B cell (primary cell): ENCODE measurements at regions not wholly inside any gene's neighbourhood (a gene's known extent, or its start where the extent isn't known, plus 50 kb on each side); places are given as distances from the start of the nearest gene placed in this dataset.

Experiments used
- ATAC-seq: fragments of 200-7000 bp; cut with Tn5 transposase; one replicate; pipeline ENCODE4 v1.10.0; 2021; ENCODE audit warnings: low read depth, mild to moderate bottlenecking, moderate number of reproducible peaks, moderate library complexity
- CTCF ChIA-PET: fragments of 350-600 bp; sonication (Branson Sonifier 250); formaldehyde crosslinking; loops from one replicate; lab custom pipeline; 2021; ENCODE audit warnings: antibody characterized with exemption, inconsistent platforms; lab: Charles Lee
- POLR2A ChIA-PET: fragments of 350-600 bp; sonication (Branson Sonifier 250); formaldehyde crosslinking; loops from one replicate; lab custom pipeline; 2021; ENCODE audit warnings: antibody characterized with exemption; lab: Charles Lee
- DNase-seq: peaks from one replicate; pipeline ENCODE4 v3.0.0; 2013
- H2AFZ ChIP-seq: 2 replicates; pipeline ENCODE4 v1.6.1; 2012; ENCODE audit warnings: mild to moderate bottlenecking, low read depth, low read length; ENCODE audit not compliant: insufficient read depth, poor library complexity, severe bottlenecking
- H3K27ac ChIP-seq, 2 donors: 1 replicate in 1 of 2; 2 replicates in 1 of 2; pipeline ENCODE4 v1.5.1; 2012 to 2013; ENCODE audit warnings: low read length in 2 of 2, mild to moderate bottlenecking in 2 of 2, moderate library complexity in 1 of 2
- H3K27me3 ChIP-seq, 4 experiments: fragments of 200-600 bp in 1 of 4; sonication (generic) in 1 of 4; replicated peaks in 1 of 4; 1 replicate in 2 of 4; 2 replicates in 2 of 4; pipeline versions ENCODE4 v1.6.1 to v1.7.0; 2013 to 2016; ENCODE audit warnings: low read length in 3 of 4, mild to moderate bottlenecking in 2 of 4, mixed read lengths in 1 of 4, moderate library complexity in 1 of 4; ENCODE audit not compliant: insufficient read depth in 4 of 4, control insufficient read depth in 3 of 4; ENCODE audit errors: control extremely low read depth in 1 of 4
- H3K36me3 ChIP-seq, 2 experiments: replicated peaks in 1 of 2; 1 replicate in 1 of 2; 2 replicates in 1 of 2; pipeline versions ENCODE4 v1.6.1 to v1.7.1; 2013; ENCODE audit warnings: low read length in 1 of 2; ENCODE audit not compliant: insufficient read depth in 2 of 2, control insufficient read depth in 1 of 2; ENCODE audit errors: control extremely low read depth in 1 of 2, extremely low read depth in 1 of 2
- H3K4me1 ChIP-seq, 2 donors: fragments of 200-600 bp in 1 of 2; sonication (generic) in 1 of 2; 1 replicate in 1 of 2; 2 replicates in 1 of 2; pipeline versions ENCODE4 v1.5.1 to v1.6.1; 2013 to 2017; ENCODE audit warnings: low read length in 2 of 2; ENCODE audit not compliant: control insufficient read depth in 2 of 2, insufficient read depth in 2 of 2
- H3K4me2 ChIP-seq: replicated peaks from 2 replicates; pipeline ENCODE3; 2012; ENCODE audit warnings: mild to moderate bottlenecking, low read depth, low read length; ENCODE audit not compliant: poor library complexity, severe bottlenecking
- H3K4me3 ChIP-seq, 5 experiments: fragments of 200-600 bp in 1 of 5; sonication (generic) in 1 of 5; 1 replicate in 3 of 5; 2 replicates in 2 of 5; pipeline versions ENCODE4 v1.5.1 to v1.7.0; 2011 to 2016; ENCODE audit warnings: low read length in 4 of 5, mild to moderate bottlenecking in 4 of 5, low read depth in 2 of 5, control low read depth in 1 of 5, moderate library complexity in 1 of 5; ENCODE audit not compliant: insufficient read depth in 1 of 5; ENCODE audit errors: control extremely low read depth in 1 of 5, extremely low read depth in 1 of 5
- H3K79me2 ChIP-seq: fragments of 200-600 bp; sonication (generic); one replicate; pipeline ENCODE4 v1.6.0; 2016; ENCODE audit warnings: low read length; ENCODE audit not compliant: control insufficient read depth, insufficient read depth
- H3K9ac ChIP-seq: fragments of 200-600 bp; sonication (generic); 2 replicates; pipeline ENCODE4 v1.6.1; 2017; ENCODE audit warnings: mild to moderate bottlenecking, low read length, moderate library complexity
- H3K9me3 ChIP-seq, 3 donors: one replicate each; pipeline versions ENCODE4 v1.6.1 to v1.7.1; 2013; ENCODE audit warnings: low read length in 2 of 3; ENCODE audit not compliant: control insufficient read depth in 2 of 3, insufficient read depth in 1 of 3; ENCODE audit errors: control extremely low read depth in 1 of 3
- H4K20me1 ChIP-seq: 2 replicates; pipeline ENCODE4 v1.6.0; 2012; ENCODE audit warnings: mild to moderate bottlenecking, low read length; ENCODE audit not compliant: insufficient read depth, control insufficient read depth, poor library complexity, severe bottlenecking
- H3K27ac Mint-ChIP-seq: one replicate; pipeline ENCODE4 v1.8.0; 2021; ENCODE audit warnings: mixed read lengths
- H3K27me3 Mint-ChIP-seq: one replicate; pipeline ENCODE4 v1.8.0; 2021; ENCODE audit warnings: mixed read lengths
- H3K4me1 Mint-ChIP-seq: one replicate; pipeline ENCODE4 v1.8.0; 2021; ENCODE audit warnings: mixed read lengths
- H3K4me3 Mint-ChIP-seq: one replicate; pipeline ENCODE4 v1.8.0; 2021; ENCODE audit warnings: mixed read lengths
- H3K9me3 Mint-ChIP-seq: one replicate; pipeline ENCODE4 v1.8.0; 2022; ENCODE audit warnings: mixed read lengths; ENCODE audit not compliant: insufficient read depth
- EZH2 ChIP-seq: IDR thresholded peaks from 2 replicates; pipeline ENCODE4 v1.6.1; 2012; ENCODE audit warnings: borderline replicate concordance, low read depth, mild to moderate bottlenecking, moderate library complexity, low read length; ENCODE audit not compliant: insufficient read depth, poor library complexity, severe bottlenecking
- WGBS: methylation state at CpG from one replicate; pipeline ENCODE4 v1.1.5; 2013; ENCODE audit warnings: missing lambda C conversion rate; ENCODE audit not compliant: insufficient coverage; 5-methylcytosine and 5-hydroxymethylcytosine counted together
- intact Hi-C: fragments of 100-400 bp; cut with micrococcal nuclease; formaldehyde crosslinking; loops from one replicate; pipeline ENCODE4 v1.10.0; 2022
- TF ChIP-seq, protein P1 (sequence below): fragments of 200-600 bp; IDR thresholded peaks from one replicate; pipeline ENCODE4 v1.8.0; 2022; ENCODE audit warnings: antibody characterized with exemption, mild to moderate bottlenecking

- TF ChIP-seq, protein P1, sequence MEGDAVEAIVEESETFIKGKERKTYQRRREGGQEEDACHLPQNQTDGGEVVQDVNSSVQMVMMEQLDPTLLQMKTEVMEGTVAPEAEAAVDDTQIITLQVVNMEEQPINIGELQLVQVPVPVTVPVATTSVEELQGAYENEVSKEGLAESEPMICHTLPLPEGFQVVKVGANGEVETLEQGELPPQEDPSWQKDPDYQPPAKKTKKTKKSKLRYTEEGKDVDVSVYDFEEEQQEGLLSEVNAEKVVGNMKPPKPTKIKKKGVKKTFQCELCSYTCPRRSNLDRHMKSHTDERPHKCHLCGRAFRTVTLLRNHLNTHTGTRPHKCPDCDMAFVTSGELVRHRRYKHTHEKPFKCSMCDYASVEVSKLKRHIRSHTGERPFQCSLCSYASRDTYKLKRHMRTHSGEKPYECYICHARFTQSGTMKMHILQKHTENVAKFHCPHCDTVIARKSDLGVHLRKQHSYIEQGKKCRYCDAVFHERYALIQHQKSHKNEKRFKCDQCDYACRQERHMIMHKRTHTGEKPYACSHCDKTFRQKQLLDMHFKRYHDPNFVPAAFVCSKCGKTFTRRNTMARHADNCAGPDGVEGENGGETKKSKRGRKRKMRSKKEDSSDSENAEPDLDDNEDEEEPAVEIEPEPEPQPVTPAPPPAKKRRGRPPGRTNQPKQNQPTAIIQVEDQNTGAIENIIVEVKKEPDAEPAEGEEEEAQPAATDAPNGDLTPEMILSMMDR, result no peak
- no peak for TF ChIP-seq EZH2
- no peaks in the 10 kb centered on the region for H3K27me3 ChIP-seq
- H3K9ac ChIP-seq, result peak overlapping the region; percentile 15
- H3K4me2 ChIP-seq, result peak overlapping the region; percentile 61
- H3K9me3 ChIP-seq, result no peaks in the 10 kb centered on the region
- H3K4me3 Mint-ChIP-seq, result peak overlapping the region; percentile 61
- H2AFZ ChIP-seq, result peak overlapping the region; percentile 26
- no peak overlapping the region for H3K27ac ChIP-seq
- DNase-seq (peak; percentile 49), ATAC-seq (peak; percentile 78)
- H3K79me2 ChIP-seq, result no peaks in the 10 kb centered on the region
- H3K4me3 ChIP-seq, result peak overlapping the region in 3 of 5 experiments; percentile 10 to 29 (median 21)
- ChIA-PET CTCF (interaction anchor here (0.6 to 1.0 kb wide), 2 partner anchors 13 to 604 kb away, joined by 3 to 4 read pairs; no protein-coding TSS in a partner anchor), POLR2A (no interaction called here)
- no peaks in the 10 kb centered on the region for H3K9me3 Mint-ChIP-seq
- 0% methylated on average over 3 of the region's 7 CpGs for WGBS
- H4K20me1 ChIP-seq, result no peaks in the 10 kb centered on the region
- intact Hi-C loops, result no loop called here
- peaks cover 12% of the 10 kb centered on the region for H3K4me1 Mint-ChIP-seq
- no peak overlapping the region for H3K27ac Mint-ChIP-seq
- no peaks in the 10 kb centered on the region for H3K36me3 ChIP-seq
- H3K4me1 ChIP-seq, result peaks cover 4 to 10% of the 10 kb centered on the region in 2 donors
- peaks cover 3% of the 10 kb centered on the region for H3K27me3 Mint-ChIP-seq
Observed at GRCh38 chr1:82979593-82980236, 1019.2 kb downstream of the TTLL7 start.

DNA sequence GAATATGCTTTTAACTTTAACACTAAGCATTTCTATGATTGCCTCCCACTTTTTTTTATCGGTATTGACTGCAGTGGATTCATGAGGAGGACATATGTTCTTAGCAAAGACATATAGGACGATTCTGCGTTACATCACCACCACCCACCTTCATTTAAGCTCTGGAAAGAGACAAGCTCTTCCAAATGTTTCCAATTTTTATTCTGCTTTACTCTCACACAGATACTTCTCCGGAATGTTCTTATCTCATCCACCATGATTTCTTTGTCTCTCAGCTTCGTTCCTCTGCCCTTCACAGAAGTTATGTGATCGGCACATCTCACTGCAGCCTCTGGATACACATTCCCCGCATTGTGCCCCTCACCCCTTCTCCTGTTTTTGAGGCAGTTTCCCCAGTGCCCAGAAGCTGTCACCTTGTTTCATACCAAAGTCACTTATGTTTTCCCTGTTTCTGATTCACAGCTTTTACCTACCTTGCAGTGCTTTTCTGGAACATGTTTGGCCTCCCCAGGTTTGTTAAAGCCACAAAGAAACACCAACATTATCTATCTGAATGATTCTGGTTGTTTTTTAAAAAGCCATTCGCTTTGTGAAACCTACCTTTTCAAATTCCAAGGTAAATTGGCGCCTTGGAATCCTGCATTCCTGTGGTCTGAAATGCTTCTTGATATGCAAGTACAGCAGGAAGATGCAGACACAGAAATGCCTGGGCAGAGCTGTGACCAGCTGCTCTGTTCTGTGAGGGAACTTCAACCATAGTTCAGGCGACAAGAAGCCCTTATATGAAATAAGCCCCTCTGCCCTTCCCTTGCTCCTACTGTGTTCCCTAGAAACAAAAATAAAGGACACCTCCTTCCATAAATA, 1020.2 kb downstream of the TTLL7 start:
- no peak overlapping the region for H3K4me3 Mint-ChIP-seq
- intact Hi-C loops, result no loop called here
- WGBS, result 98% methylated on average over 9 of the region's 10 CpGs
- peaks cover 4 to 10% of the 10 kb centered on the region in 2 donors for H3K4me1 ChIP-seq
- no peaks in the 10 kb centered on the region for H3K9me3 ChIP-seq
- POLR2A ChIA-PET, result no interaction called here
- ATAC-seq (no peak), DNase-seq (no peak)
- no peaks in the 10 kb centered on the region for H3K36me3 ChIP-seq
- H3K27ac Mint-ChIP-seq, result no peak overlapping the region
- no peak overlapping the region for H3K27ac ChIP-seq
- no peaks in the 10 kb centered on the region for H3K27me3 ChIP-seq
- H3K4me2 ChIP-seq, result no peak overlapping the region
- no peak overlapping the region for H3K9ac ChIP-seq
- H3K4me3 ChIP-seq, result no peak overlapping the region
- no peaks in the 10 kb centered on the region for H3K9me3 Mint-ChIP-seq
- H3K4me1 Mint-ChIP-seq, result peaks cover 12% of the 10 kb centered on the region
- H4K20me1 ChIP-seq, result no peaks in the 10 kb centered on the region
- TF ChIP-seq EZH2, result no peak
- H2AFZ ChIP-seq, result no peak overlapping the region
- H3K79me2 ChIP-seq, result no peaks in the 10 kb centered on the region
- H3K27me3 Mint-ChIP-seq, result peaks cover 3% of the 10 kb centered on the region
- CTCF ChIA-PET, result interaction anchor here (1.0 to 1.4 kb wide), 2 partner anchors 10 to 605 kb away, joined by 3 read pairs; no protein-coding TSS in a partner anchor
